BLaER1 treated with 17β-estradiol and CSF1 and Interleukin-3, amounts not matched to agents 10 nM and 100 nM (cell line): ENCODE measurements at regions not wholly inside any gene's neighbourhood (a gene's known extent, or its start where the extent isn't known, plus 50 kb on each side); places are given as distances from the start of the nearest gene placed in this dataset.

Experiments used
- H3K27ac ChIP-seq, 11 experiments: shearing (Covaris generic); formaldehyde crosslinking; 2 replicates each; pipeline ENCODE4 v1.8.1; 2022
- H3K27me3 ChIP-seq, 11 experiments: shearing (Covaris generic); formaldehyde crosslinking; 2 replicates each; pipeline ENCODE4 v1.8.1; 2022
- H3K36me3 ChIP-seq, 11 experiments: shearing (Covaris generic); formaldehyde crosslinking; 2 replicates each; pipeline ENCODE4 v1.8.1; 2022
- H3K4me1 ChIP-seq, 10 experiments: shearing (Covaris generic); formaldehyde crosslinking; 2 replicates each; pipeline ENCODE4 v1.8.1; 2022
- H3K4me2 ChIP-seq, 11 experiments: shearing (Covaris generic); formaldehyde crosslinking; 2 replicates each; pipeline ENCODE4 v1.8.1; 2022
- H3K4me3 ChIP-seq, 10 experiments: shearing (Covaris generic); formaldehyde crosslinking; 2 replicates each; pipeline ENCODE4 v1.8.1; 2022
- H3K9ac ChIP-seq, 11 experiments: shearing (Covaris generic); formaldehyde crosslinking; 2 replicates each; pipeline ENCODE4 v1.8.1; 2022
- H3K9me3 ChIP-seq, 11 experiments: shearing (Covaris generic); formaldehyde crosslinking; replicated peaks in 1 of 11; 2 replicates each; pipeline ENCODE4 v1.8.1; 2022
- H4K20me1 ChIP-seq, 11 experiments: shearing (Covaris generic); formaldehyde crosslinking; 2 replicates each; pipeline ENCODE4 v1.8.1; 2022
- Cebpa-rat ChIP-seq, 11 experiments: shearing (Covaris generic); IDR thresholded peaks; 2 replicates each; pipeline ENCODE4 v1.8.1; 2022

GRCh38 chr10:62453274-62453673 lies 79.1 kb downstream of the ZNF365 start:
- Histone ChIP-seq H3K4me2 (no peak overlapping the region), H3K9me3 (peaks cover 0 to 9% (median 3%) of the 10 kb centered on the region in 11 experiments; a peak in 5 of 22 replicates), H3K4me1 (peaks cover 22 to 54% (median 34%) of the 10 kb centered on the region in 10 experiments), H3K4me3 (no peak overlapping the region), H3K27me3 (no peaks in the 10 kb centered on the region), H3K9ac (no peak overlapping the region), H3K27ac (no peak overlapping the region), H3K36me3 (no peaks in the 10 kb centered on the region), H4K20me1 (no peaks in the 10 kb centered on the region)
- no peak for TF ChIP-seq Cebpa-rat (IDR thresholded peaks at IDR 0.05)

GRCh38 chr10:62454687-62455397 lies 80.7 kb downstream of the ZNF365 start:
- Histone ChIP-seq H3K4me3 (no peak overlapping the region), H3K36me3 (no peaks in the 10 kb centered on the region), H3K4me1 (peaks cover 22 to 50% (median 34%) of the 10 kb centered on the region in 10 experiments), H3K27me3 (no peaks in the 10 kb centered on the region), H4K20me1 (no peaks in the 10 kb centered on the region), H3K4me2 (peak overlapping the region in 3 of 11 experiments; percentile 13 to 51 (median 34); a peak in 5 of 22 replicates), H3K27ac (no peak overlapping the region), H3K9ac (no peak overlapping the region), H3K9me3 (peaks cover 0 to 9% (median 3%) of the 10 kb centered on the region in 11 experiments; a peak in 5 of 22 replicates)
- no peak for TF ChIP-seq Cebpa-rat (IDR thresholded peaks at IDR 0.05)

GRCh38 chr10:62456611-62457101 lies 82.5 kb downstream of the ZNF365 start:
- Histone ChIP-seq H3K4me2 (peak overlapping the region; percentile 38 to 66 (median 59)), H3K4me1 (peaks cover 21 to 32% (median 26%) of the 10 kb centered on the region in 10 experiments), H3K9me3 (peaks cover 0 to 9% (median 3%) of the 10 kb centered on the region in 11 experiments; a peak in 5 of 22 replicates), H3K9ac (no peak overlapping the region), H3K27ac (peak overlapping the region in 8 of 11 experiments; percentile 1 to 54 (median 24); a peak in 9 of 22 replicates), H4K20me1 (no peaks in the 10 kb centered on the region), H3K27me3 (no peaks in the 10 kb centered on the region), H3K36me3 (no peaks in the 10 kb centered on the region), H3K4me3 (no peak overlapping the region)
- TF ChIP-seq Cebpa-rat (IDR thresholded peaks at IDR 0.05), result no peak

- H3K9ac ChIP-seq, result no peak overlapping the region
- H4K20me1 ChIP-seq, result no peaks in the 10 kb centered on the region
- H3K27me3 ChIP-seq, result no peaks in the 10 kb centered on the region
- H3K4me1 ChIP-seq, result peaks cover 20 to 31% (median 26%) of the 10 kb centered on the region in 10 experiments
- no peak overlapping the region for H3K4me3 ChIP-seq
- H3K4me2 ChIP-seq, result peak overlapping the region; percentile 38 to 66 (median 59)
- peaks cover 0 to 9% (median 3%) of the 10 kb centered on the region in 11 experiments; a peak in 5 of 22 replicates for H3K9me3 ChIP-seq
- no peak for TF ChIP-seq Cebpa-rat (IDR thresholded peaks at IDR 0.05)
- peak overlapping the region in 8 of 11 experiments; percentile 1 to 54 (median 24); a peak in 8 of 22 replicates for H3K27ac ChIP-seq
- no peaks in the 10 kb centered on the region for H3K36me3 ChIP-seq
These were observed 83.0 kb downstream of the ZNF365 start for GRCh38 chr10:62457196-62457595.

GRCh38 chr10:62457598-62457997 lies 83.4 kb downstream of the ZNF365 start:
- Histone ChIP-seq H3K9me3 (peaks cover 0 to 9% (median 3%) of the 10 kb centered on the region in 11 experiments; a peak in 5 of 22 replicates), H4K20me1 (no peaks in the 10 kb centered on the region), H3K27ac (no peak overlapping the region), H3K4me2 (peak overlapping the region; percentile 1 to 62 (median 58); a peak in 18 of 22 replicates), H3K27me3 (no peaks in the 10 kb centered on the region), H3K4me1 (peaks cover 20 to 31% (median 26%) of the 10 kb centered on the region in 10 experiments), H3K9ac (no peak overlapping the region), H3K36me3 (no peaks in the 10 kb centered on the region), H3K4me3 (no peak overlapping the region)
- TF ChIP-seq Cebpa-rat (IDR thresholded peaks at IDR 0.05), result no peak

GRCh38 chr10:62459072-62459471 lies 84.9 kb downstream of the ZNF365 start:
- TF ChIP-seq Cebpa-rat (IDR thresholded peaks at IDR 0.05), result no peak
- no peak overlapping the region for H3K9ac ChIP-seq

GRCh38 chr10:62459500-62459899 lies 85.3 kb downstream of the ZNF365 start:
- H3K27ac ChIP-seq, result no peak overlapping the region
- H3K4me3 ChIP-seq, result no peak overlapping the region
- H3K9ac ChIP-seq, result no peak overlapping the region
- TF ChIP-seq Cebpa-rat (IDR thresholded peaks at IDR 0.05), result no peak
- H3K27me3 ChIP-seq, result no peaks in the 10 kb centered on the region
- no peaks in the 10 kb centered on the region for H3K36me3 ChIP-seq
- H3K4me2 ChIP-seq, result no peak overlapping the region
- no peaks in the 10 kb centered on the region for H4K20me1 ChIP-seq
- H3K9me3 ChIP-seq, result peaks cover 4 to 18% (median 6%) of the 10 kb centered on the region in 11 experiments; a peak in 20 of 22 replicates
- H3K4me1 ChIP-seq, result peaks cover 20 to 31% (median 26%) of the 10 kb centered on the region in 10 experiments

More at GRCh38 chr10:62459072-62459471, 84.9 kb downstream of the ZNF365 start:
- H3K27ac ChIP-seq, result no peak overlapping the region
- peaks cover 0 to 14% (median 2%) of the 10 kb centered on the region in 11 experiments; a peak in 7 of 22 replicates for H3K9me3 ChIP-seq
- H3K4me3 ChIP-seq, result no peak overlapping the region
- no peaks in the 10 kb centered on the region for H3K36me3 ChIP-seq
- H4K20me1 ChIP-seq, result no peaks in the 10 kb centered on the region
- no peak overlapping the region for H3K4me2 ChIP-seq
- no peaks in the 10 kb centered on the region for H3K27me3 ChIP-seq
- peaks cover 20 to 31% (median 26%) of the 10 kb centered on the region in 10 experiments for H3K4me1 ChIP-seq

GRCh38 chr10:62460393-62460792 lies 86.2 kb downstream of the ZNF365 start:
- H3K27ac ChIP-seq, result no peak overlapping the region
- H4K20me1 ChIP-seq, result no peaks in the 10 kb centered on the region
- TF ChIP-seq Cebpa-rat (IDR thresholded peaks at IDR 0.05), result no peak
- no peaks in the 10 kb centered on the region for H3K27me3 ChIP-seq
- peaks cover 0 to 3% (median 0%) of the 10 kb centered on the region in 11 experiments; a peak in 1 of 22 replicates for H3K36me3 ChIP-seq
- no peak overlapping the region for H3K4me2 ChIP-seq
- no peak overlapping the region for H3K9ac ChIP-seq
- peaks cover 12 to 22% (median 15%) of the 10 kb centered on the region in 11 experiments for H3K9me3 ChIP-seq
- peaks cover 20 to 25% (median 23%) of the 10 kb centered on the region in 10 experiments for H3K4me1 ChIP-seq
- H3K4me3 ChIP-seq, result no peak overlapping the region

- Histone ChIP-seq H3K27ac (no peak overlapping the region), H3K9me3 (peaks cover 20 to 29% (median 23%) of the 10 kb centered on the region in 11 experiments), H3K27me3 (no peaks in the 10 kb centered on the region), H3K4me2 (no peak overlapping the region), H3K4me3 (no peak overlapping the region), H3K4me1 (peaks cover 18 to 21% (median 19%) of the 10 kb centered on the region in 10 experiments), H3K9ac (no peak overlapping the region), H3K36me3 (peaks cover 0 to 8% (median 0%) of the 10 kb centered on the region in 11 experiments; a peak in 1 of 22 replicates), H4K20me1 (no peaks in the 10 kb centered on the region)
- TF ChIP-seq Cebpa-rat (IDR thresholded peaks at IDR 0.05), result no peak
These were observed 87.0 kb downstream of the ZNF365 start for GRCh38 chr10:62461120-62461519.
